ENCODE measurements at regions not wholly inside any gene's neighbourhood (a gene's known extent, or its start where the extent isn't known, plus 50 kb on each side); places are given as distances from the start of the nearest gene placed in this dataset.
"Not testable (repeated sequence)": the region's sequence is repeated elsewhere in the genome, so short reads cannot be mapped to it uniquely, and the experiment has no call there.

DNA sequence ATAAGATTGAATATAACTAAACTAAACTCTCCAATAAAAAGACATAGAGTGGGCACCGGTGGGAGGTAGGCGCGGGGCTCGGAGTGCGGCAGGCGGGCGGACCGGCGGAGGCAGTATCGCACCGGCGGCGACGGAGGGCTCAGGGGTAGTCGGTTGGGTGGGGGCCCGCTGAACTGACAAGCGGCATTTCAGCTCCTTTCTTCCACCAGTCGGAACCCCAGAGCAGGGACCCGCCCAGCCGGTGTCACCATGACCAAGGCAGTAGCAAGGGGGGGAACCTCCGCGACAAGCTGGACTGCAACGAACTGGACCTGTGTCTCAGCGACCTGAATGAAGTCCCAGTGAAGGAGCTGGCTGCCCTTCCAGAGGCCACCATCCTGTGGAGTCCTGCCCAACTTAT is 156.7 kb downstream of the HINT1 start:
- Histone ChIP-seq H3K9ac (ENCODE audit: low read depth in 1 of 3, low read length in 3 of 3) (no peak overlapping the region), H3K36me3 (ENCODE audit: control insufficient read depth in 3 of 3, insufficient read depth in 3 of 3, low read length in 3 of 3) (no peaks in the 10 kb centered on the region), H3K9me3 (ENCODE audit: control insufficient read depth in 3 of 3, low read length in 3 of 3) (no peaks in the 10 kb centered on the region), H3K27ac (ENCODE audit: low read depth, low read length) (no peak overlapping the region), H3K4me1 (ENCODE audit: control insufficient read depth in 3 of 3, insufficient read depth in 3 of 3, low read length in 3 of 3) (no peaks in the 10 kb centered on the region), H3K4me3 (ENCODE audit: low read length in 3 of 3) (no peak overlapping the region), H3K27me3 (ENCODE audit: control insufficient read depth in 3 of 3, insufficient read depth in 3 of 3, low read length in 3 of 3) (no peaks in the 10 kb centered on the region)

DNA sequence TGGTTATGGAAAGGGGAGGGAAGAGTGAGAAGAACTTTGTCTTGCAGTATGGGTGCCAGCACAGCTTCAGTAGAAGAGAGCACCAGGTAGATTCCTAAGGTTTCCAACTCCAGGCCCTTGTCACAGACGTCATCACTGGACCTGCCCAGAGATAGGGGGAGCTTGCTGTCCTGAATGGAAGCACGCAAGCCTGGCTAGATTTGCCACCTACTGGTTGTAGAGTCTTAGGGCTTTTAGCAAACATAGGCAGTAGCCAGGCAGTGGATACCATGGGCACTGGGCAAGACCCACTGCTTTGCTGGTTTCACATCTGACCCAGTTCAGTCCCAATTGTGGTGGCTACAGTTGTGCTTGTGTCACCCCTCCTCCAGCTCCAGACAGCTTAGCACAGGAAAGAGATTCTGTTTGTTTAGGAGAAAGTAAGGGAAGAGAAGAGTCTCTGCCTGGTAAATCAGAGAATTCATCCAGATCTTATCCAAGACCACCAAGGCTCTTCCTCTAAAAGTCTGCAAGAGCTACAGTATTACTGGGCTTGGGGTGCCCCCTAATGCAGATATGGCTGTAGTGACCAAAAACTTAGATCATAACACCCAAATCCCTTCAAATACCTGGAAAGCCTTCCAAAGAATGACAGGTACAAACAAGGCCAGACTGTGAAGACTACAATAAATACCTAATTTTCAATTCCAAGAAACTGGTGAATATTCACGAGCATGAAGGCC is 158.9 kb downstream of the HINT1 start:
- H3K4me3 ChIP-seq (ENCODE audit: low read length in 3 of 3) = no peak overlapping the region
- H3K27me3 ChIP-seq (ENCODE audit: control insufficient read depth in 3 of 3, insufficient read depth in 3 of 3, low read length in 3 of 3) = no peaks in the 10 kb centered on the region
- H3K4me1 ChIP-seq (ENCODE audit: control insufficient read depth in 3 of 3, insufficient read depth in 3 of 3, low read length in 3 of 3) = no peaks in the 10 kb centered on the region
- no peak overlapping the region for H3K9ac ChIP-seq (ENCODE audit: low read depth in 1 of 3, low read length in 3 of 3)
- H3K27ac ChIP-seq (ENCODE audit: low read depth, low read length) = no peak overlapping the region
- H3K36me3 ChIP-seq (ENCODE audit: control insufficient read depth in 3 of 3, insufficient read depth in 3 of 3, low read length in 3 of 3) = no peaks in the 10 kb centered on the region
- H3K9me3 ChIP-seq (ENCODE audit: control insufficient read depth in 3 of 3, low read length in 3 of 3) = no peaks in the 10 kb centered on the region

DNA sequence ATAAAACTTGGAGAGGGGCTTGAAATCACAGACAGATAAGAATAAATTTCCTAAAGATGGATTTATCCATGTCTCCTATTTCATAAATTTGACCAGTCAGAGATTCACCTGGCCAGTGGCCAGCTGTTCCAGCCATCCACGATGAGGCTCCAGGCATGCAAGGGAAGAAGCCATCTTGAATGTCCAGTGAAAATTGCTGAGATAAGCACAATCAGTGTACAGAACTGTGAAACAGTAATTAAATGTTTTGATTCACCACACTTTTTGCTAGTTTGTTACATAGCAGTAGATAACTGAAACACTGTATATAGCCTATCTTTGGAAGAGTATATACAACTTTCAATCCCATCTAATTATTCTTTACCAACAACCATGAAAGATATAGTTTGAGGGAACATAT is 163.5 kb downstream of the HINT1 start:
- Histone ChIP-seq H3K9ac (ENCODE audit: low read depth in 1 of 3, low read length in 3 of 3) (no peak overlapping the region), H3K4me3 (ENCODE audit: low read length in 3 of 3) (no peak overlapping the region), H3K9me3 (ENCODE audit: control insufficient read depth in 3 of 3, low read length in 3 of 3) (no peaks in the 10 kb centered on the region), H3K4me1 (ENCODE audit: control insufficient read depth in 3 of 3, insufficient read depth in 3 of 3, low read length in 3 of 3) (no peaks in the 10 kb centered on the region), H3K36me3 (ENCODE audit: control insufficient read depth in 3 of 3, insufficient read depth in 3 of 3, low read length in 3 of 3) (no peaks in the 10 kb centered on the region), H3K27me3 (ENCODE audit: control insufficient read depth in 3 of 3, insufficient read depth in 3 of 3, low read length in 3 of 3) (no peaks in the 10 kb centered on the region), H3K27ac (ENCODE audit: low read depth, low read length) (no peak overlapping the region)

DNA sequence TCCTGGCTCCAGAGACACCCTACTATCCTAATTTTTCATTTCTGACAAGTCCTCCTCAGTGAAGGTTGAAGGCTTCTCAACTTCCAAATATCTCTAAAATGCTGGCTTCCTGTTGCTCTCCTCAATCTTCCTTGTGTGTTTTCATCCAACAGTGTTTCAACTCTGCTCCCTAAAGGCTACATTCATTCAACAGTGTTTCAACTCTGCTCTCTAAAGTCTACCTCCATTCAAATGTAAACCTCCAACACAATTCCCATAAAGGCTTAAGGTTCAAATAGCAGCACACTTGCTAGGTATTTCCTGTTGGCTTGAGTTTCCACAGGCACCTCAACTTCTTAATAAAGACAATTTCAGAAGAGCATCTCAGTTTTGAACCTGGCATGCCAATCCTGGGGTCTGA is 164.8 kb downstream of the HINT1 start:
- H3K4me3 ChIP-seq (ENCODE audit: low read length in 3 of 3) = no peak overlapping the region
- no peaks in the 10 kb centered on the region for H3K36me3 ChIP-seq (ENCODE audit: control insufficient read depth in 3 of 3, insufficient read depth in 3 of 3, low read length in 3 of 3)
- H3K27ac ChIP-seq (ENCODE audit: low read depth, low read length) = no peak overlapping the region
- no peaks in the 10 kb centered on the region for H3K27me3 ChIP-seq (ENCODE audit: control insufficient read depth in 3 of 3, insufficient read depth in 3 of 3, low read length in 3 of 3)
- H3K4me1 ChIP-seq (ENCODE audit: control insufficient read depth in 3 of 3, insufficient read depth in 3 of 3, low read length in 3 of 3) = no peaks in the 10 kb centered on the region
- no peak overlapping the region for H3K9ac ChIP-seq (ENCODE audit: low read depth in 1 of 3, low read length in 3 of 3)
- H3K9me3 ChIP-seq (ENCODE audit: control insufficient read depth in 3 of 3, low read length in 3 of 3) = peaks cover 0 to 3% (median 0%) of the 10 kb centered on the region in 3 donors

DNA sequence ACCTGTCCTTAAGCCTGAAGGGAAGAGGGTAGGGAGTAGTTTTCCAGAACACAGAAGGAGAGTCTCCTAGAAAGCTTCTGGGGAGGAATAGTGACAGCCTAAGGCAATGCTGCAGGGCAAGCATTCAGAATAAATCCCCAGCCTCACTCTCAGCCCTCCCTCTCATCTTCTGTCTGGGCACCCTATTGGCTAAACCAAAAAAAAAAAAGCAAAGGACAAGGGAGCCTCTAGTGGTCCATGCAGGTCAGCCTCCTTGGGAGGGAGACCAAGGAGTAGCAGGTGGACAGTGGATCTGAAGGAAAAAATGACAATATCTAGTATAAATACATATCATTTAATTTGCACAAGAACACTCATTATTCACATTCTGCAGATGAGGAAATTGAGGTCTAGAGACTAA is 168.3 kb downstream of the HINT1 start:
- H3K27me3 ChIP-seq (ENCODE audit: control insufficient read depth in 3 of 3, insufficient read depth in 3 of 3, low read length in 3 of 3); H3K36me3 ChIP-seq (ENCODE audit: control insufficient read depth in 3 of 3, insufficient read depth in 3 of 3, low read length in 3 of 3); H3K9ac ChIP-seq (ENCODE audit: low read depth in 1 of 3, low read length in 3 of 3); H3K4me1 ChIP-seq (ENCODE audit: control insufficient read depth in 3 of 3, insufficient read depth in 3 of 3, low read length in 3 of 3); H3K27ac ChIP-seq (ENCODE audit: low read depth, low read length); H3K4me3 ChIP-seq (ENCODE audit: low read length in 3 of 3); H3K9me3 ChIP-seq (ENCODE audit: control insufficient read depth in 3 of 3, low read length in 3 of 3): not testable (repeated sequence)

GRCh38 chr5:130995851-130996250 is 169.2 kb downstream of the HINT1 start:
- Histone ChIP-seq H3K27ac (ENCODE audit: low read depth, low read length) (no peak overlapping the region), H3K4me1 (ENCODE audit: control insufficient read depth in 3 of 3, insufficient read depth in 3 of 3, low read length in 3 of 3) (no peaks in the 10 kb centered on the region), H3K4me3 (ENCODE audit: low read length in 3 of 3) (no peak overlapping the region), H3K9me3 (ENCODE audit: control insufficient read depth in 3 of 3, low read length in 3 of 3) (peaks cover 0 to 4% (median 3%) of the 10 kb centered on the region in 3 donors), H3K9ac (ENCODE audit: low read depth in 1 of 3, low read length in 3 of 3) (no peak overlapping the region), H3K27me3 (ENCODE audit: control insufficient read depth in 3 of 3, insufficient read depth in 3 of 3, low read length in 3 of 3) (no peaks in the 10 kb centered on the region), H3K36me3 (ENCODE audit: control insufficient read depth in 3 of 3, insufficient read depth in 3 of 3, low read length in 3 of 3) (no peaks in the 10 kb centered on the region)

DNA sequence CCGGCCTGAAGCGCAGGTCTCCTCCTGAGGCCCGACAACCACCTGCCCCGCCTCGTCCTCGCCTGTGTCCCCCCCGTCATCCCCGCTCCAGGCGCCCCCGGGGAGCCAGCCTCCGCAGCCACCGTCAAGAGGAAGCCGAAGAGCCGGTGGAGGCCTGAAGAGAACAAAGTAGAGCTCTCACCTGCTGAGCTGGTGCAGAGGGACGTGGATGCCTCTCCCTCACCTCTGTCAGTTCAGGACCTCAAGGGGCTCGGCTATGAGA is 169.9 kb downstream of the HINT1 start:
- no peaks in the 10 kb centered on the region for H3K36me3 ChIP-seq (ENCODE audit: control insufficient read depth in 3 of 3, insufficient read depth in 3 of 3, low read length in 3 of 3)
- no peak overlapping the region for H3K4me3 ChIP-seq (ENCODE audit: low read length in 3 of 3)
- peaks cover 0 to 4% (median 3%) of the 10 kb centered on the region in 3 donors for H3K9me3 ChIP-seq (ENCODE audit: control insufficient read depth in 3 of 3, low read length in 3 of 3)
- no peak overlapping the region for H3K9ac ChIP-seq (ENCODE audit: low read depth in 1 of 3, low read length in 3 of 3)
- no peaks in the 10 kb centered on the region for H3K27me3 ChIP-seq (ENCODE audit: control insufficient read depth in 3 of 3, insufficient read depth in 3 of 3, low read length in 3 of 3)
- no peaks in the 10 kb centered on the region for H3K4me1 ChIP-seq (ENCODE audit: control insufficient read depth in 3 of 3, insufficient read depth in 3 of 3, low read length in 3 of 3)
- H3K27ac ChIP-seq (ENCODE audit: low read depth, low read length) = no peak overlapping the region

- Histone ChIP-seq H3K4me3 (ENCODE audit: low read length in 3 of 3) (no peak overlapping the region), H3K27ac (ENCODE audit: low read depth, low read length) (no peak overlapping the region), H3K27me3 (ENCODE audit: control insufficient read depth in 3 of 3, insufficient read depth in 3 of 3, low read length in 3 of 3) (no peaks in the 10 kb centered on the region), H3K4me1 (ENCODE audit: control insufficient read depth in 3 of 3, insufficient read depth in 3 of 3, low read length in 3 of 3) (no peaks in the 10 kb centered on the region), H3K9me3 (ENCODE audit: control insufficient read depth in 3 of 3, low read length in 3 of 3) (peaks cover 0 to 4% (median 3%) of the 10 kb centered on the region in 3 donors), H3K36me3 (ENCODE audit: control insufficient read depth in 3 of 3, insufficient read depth in 3 of 3, low read length in 3 of 3) (no peaks in the 10 kb centered on the region), H3K9ac (ENCODE audit: low read depth in 1 of 3, low read length in 3 of 3) (no peak overlapping the region)
Observed at GRCh38 chr5:130994496-130995253, 170.4 kb downstream of the HINT1 start.

DNA sequence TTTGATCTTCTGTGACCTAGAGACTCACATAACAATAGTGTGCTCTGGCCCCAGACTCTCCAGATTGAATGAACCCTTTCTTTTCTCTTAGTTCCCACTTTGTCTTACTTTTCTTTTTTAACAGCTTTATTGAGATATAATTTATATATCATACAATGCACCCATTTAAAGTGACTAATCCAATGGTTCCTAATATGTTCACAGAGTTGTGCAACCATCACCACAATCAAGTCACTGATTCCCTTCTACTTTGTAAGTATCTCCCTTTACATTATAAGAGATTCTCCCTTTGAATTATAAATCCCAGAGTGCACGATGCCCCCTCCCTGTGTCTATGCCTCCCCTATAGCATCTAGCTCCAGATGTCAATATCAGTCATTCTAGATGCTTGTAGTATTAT is 172.4 kb downstream of the HINT1 start:
- H3K9ac ChIP-seq (ENCODE audit: low read depth in 1 of 3, low read length in 3 of 3) = no peak overlapping the region
- H3K27ac ChIP-seq (ENCODE audit: low read depth, low read length) = no peak overlapping the region
- H3K4me3 ChIP-seq (ENCODE audit: low read length in 3 of 3) = no peak overlapping the region
- no peaks in the 10 kb centered on the region for H3K36me3 ChIP-seq (ENCODE audit: control insufficient read depth in 3 of 3, insufficient read depth in 3 of 3, low read length in 3 of 3)
- H3K9me3 ChIP-seq (ENCODE audit: control insufficient read depth in 3 of 3, low read length in 3 of 3) = peaks cover 0 to 4% (median 3%) of the 10 kb centered on the region in 3 donors
- H3K4me1 ChIP-seq (ENCODE audit: control insufficient read depth in 3 of 3, insufficient read depth in 3 of 3, low read length in 3 of 3) = no peaks in the 10 kb centered on the region
- H3K27me3 ChIP-seq (ENCODE audit: control insufficient read depth in 3 of 3, insufficient read depth in 3 of 3, low read length in 3 of 3) = no peaks in the 10 kb centered on the region

- Histone ChIP-seq H3K4me3 (ENCODE audit: low read length in 3 of 3) (no peak overlapping the region), H3K4me1 (ENCODE audit: control insufficient read depth in 3 of 3, insufficient read depth in 3 of 3, low read length in 3 of 3) (no peaks in the 10 kb centered on the region), H3K36me3 (ENCODE audit: control insufficient read depth in 3 of 3, insufficient read depth in 3 of 3, low read length in 3 of 3) (no peaks in the 10 kb centered on the region), H3K9me3 (ENCODE audit: control insufficient read depth in 3 of 3, low read length in 3 of 3) (peaks cover 0 to 4% (median 3%) of the 10 kb centered on the region in 3 donors), H3K27me3 (ENCODE audit: control insufficient read depth in 3 of 3, insufficient read depth in 3 of 3, low read length in 3 of 3) (no peaks in the 10 kb centered on the region), H3K9ac (ENCODE audit: low read depth in 1 of 3, low read length in 3 of 3) (no peak overlapping the region), H3K27ac (ENCODE audit: low read depth, low read length) (no peak overlapping the region)
Observed at GRCh38 chr5:130992095-130992494, 173.0 kb downstream of the HINT1 start.

All from skeletal muscle tissue (tissue), 3 donors.